Fibroblast of skin of left quadriceps (primary cell): ENCODE measurements at regions not wholly inside any gene's neighbourhood (a gene's known extent, or its start where the extent isn't known, plus 50 kb on each side); places are given as distances from the start of the nearest gene placed in this dataset.

ENCODE experiments used
- DNase-seq, 2 experiments: peaks; one replicate each; pipeline ENCODE4 v3.0.0-alpha.2; 2013; ENCODE audit warnings: low read depth in 2 of 2

- DNase-seq = no peak
Measured at GRCh38 chr14:96638041-96638855, 136.1 kb downstream of the PAPOLA start.

- DNase-seq = no peak
Measured at GRCh38 chr14:96639550-96639949, 137.4 kb downstream of the PAPOLA start.

DNA sequence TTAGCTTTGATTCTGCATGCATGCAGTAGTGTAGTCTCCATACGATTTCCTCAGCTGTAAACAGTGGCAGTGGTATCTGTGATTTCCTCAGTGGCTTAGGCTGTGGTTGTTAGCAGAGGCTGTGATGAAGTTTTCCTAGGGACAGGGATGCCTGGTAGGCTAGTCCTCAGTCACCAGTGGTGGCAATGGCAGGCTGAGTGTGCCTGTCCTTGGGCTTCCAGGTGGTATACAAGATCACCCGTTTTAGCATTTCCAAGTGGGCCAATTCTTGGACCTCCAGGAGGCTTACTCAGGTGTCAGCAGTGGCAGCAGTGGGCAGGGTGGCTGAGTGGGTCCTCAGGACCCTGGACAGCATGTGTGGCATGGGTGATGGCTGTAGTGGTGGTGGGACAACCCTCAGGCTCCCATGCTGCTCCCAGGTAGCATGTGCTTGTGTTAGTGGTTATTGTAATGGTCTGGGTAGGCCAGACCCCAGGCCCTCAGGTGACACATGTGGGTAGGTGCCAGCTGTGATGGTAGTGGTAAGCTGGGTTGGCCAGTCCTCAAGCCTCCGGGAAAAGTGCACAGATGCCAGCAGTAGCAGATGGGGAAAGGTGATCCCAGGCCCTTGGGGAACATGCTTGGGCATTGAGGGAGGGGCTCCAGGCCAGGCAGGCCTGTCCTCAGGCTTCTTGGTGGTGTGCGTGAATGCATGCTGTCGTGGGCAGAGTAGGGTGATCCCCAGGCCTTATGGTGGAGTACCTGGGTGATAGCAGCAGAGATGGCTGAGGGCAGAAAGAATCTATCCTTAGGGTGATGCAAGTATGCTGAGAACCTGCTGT lies 146.5 kb downstream of the PAPOLA start:
- DNase-seq = no peak

- DNase-seq = no peak
Measured at GRCh38 chr14:96649327-96649601, 147.1 kb downstream of the PAPOLA start.

- DNase-seq = no peak
Measured at GRCh38 chr14:96653597-96653996, 143.6 kb upstream of the VRK1 start.

GRCh38 chr14:96658611-96659010 lies 138.6 kb upstream of the VRK1 start:
- no peak for DNase-seq

- no peak for DNase-seq
Measured at GRCh38 chr14:96660123-96660522, 137.1 kb upstream of the VRK1 start.

DNA sequence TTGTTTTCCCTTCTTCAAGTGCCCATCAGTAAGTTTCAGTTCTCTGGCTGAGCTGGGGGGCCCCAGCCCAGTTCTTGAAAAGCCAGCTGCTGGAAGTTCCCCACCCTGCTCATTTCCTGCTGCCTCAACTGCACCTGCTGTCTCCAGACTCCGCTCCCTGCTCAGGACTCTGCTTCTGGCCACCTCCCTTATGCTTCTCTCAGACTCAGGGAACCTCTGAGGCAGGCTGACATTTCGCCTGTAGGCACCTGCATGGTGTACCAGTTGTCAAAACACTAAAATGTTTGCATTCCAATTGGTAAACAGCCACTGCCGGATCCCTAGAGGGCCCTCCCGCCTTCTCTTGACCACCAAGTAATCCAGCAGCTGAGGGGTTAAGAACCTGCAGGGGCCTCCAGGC lies 136.5 kb upstream of the VRK1 start:
- no peak for DNase-seq

DNA sequence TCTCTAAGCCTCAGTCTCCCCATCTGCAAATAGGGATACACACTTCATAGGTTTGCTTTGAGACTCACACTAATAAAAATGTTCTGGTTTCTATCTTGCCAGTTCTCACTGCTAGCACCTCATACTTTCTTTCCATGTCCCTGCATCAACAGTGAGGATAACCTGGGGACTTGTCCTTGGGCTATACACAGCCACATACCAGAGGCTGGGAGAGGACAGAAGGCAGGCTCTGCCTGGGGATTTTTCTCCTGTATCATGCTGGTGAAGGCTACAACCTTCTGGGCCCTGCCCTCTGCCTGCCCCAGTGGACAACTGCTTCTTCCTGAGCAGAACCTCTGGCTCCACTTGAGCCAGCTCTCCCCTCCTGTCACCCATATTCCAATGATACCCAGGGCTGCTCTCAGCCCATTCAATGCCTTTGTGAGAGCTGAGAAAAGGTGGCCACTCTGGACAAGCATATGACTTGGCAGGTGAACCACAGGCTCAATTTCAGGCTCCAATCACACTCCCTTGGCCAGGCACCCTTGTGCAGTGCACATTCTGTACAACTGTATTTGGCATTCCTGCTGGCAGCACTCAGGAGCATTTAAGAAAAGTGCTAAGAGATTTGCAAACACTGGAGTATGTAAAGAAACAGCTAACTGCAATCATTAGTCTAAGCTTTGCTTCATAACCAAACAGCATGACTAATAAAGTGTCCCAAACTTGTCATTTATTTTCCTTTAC lies 135.8 kb upstream of the VRK1 start:
- no peak for DNase-seq

GRCh38 chr14:96662116-96662970 lies 134.8 kb upstream of the VRK1 start:
- DNase-seq = no peak

DNA sequence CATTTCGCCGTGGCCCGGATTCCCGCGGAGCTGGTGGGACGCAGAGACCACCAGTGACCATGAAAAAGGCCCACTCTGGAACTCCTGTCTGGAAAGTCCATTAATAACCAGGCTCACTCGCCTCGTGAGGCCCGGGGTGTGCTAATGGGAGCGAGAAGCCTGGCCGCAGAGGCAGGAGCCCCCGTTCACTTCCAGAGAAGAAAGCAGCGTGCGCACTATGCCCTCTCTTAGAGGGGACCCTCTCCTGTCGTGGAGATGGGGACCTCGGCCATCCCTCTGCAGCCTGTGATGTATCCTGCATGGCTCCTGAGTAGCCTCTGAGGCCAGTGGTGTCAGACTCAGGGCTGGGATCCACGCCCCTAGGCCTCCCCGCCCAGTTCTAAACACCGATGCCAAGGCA lies 134.1 kb upstream of the VRK1 start:
- DNase-seq = no peak

GRCh38 chr14:96663491-96664067 lies 133.6 kb upstream of the VRK1 start:
- DNase-seq = no peak

DNA sequence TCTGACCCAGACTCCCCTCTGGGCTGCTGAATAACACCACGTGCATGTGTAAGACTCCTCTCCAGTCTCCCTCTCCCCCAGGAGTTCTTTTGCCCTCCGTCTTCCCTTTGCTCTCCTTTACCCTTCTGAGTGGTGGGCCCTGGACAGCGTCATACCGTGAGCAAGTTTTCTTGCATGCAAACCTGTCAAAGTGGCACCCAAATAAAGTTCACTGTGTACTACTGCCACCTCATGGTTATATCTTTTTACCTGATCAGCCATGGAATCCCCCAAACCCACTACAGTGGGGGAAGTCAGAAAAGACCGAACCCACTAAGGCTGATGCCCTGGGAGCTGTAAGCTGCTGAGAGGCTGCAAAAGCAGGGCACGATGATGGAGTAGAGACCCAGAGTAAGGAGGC lies 131.1 kb upstream of the VRK1 start:
- no peak for DNase-seq

DNA sequence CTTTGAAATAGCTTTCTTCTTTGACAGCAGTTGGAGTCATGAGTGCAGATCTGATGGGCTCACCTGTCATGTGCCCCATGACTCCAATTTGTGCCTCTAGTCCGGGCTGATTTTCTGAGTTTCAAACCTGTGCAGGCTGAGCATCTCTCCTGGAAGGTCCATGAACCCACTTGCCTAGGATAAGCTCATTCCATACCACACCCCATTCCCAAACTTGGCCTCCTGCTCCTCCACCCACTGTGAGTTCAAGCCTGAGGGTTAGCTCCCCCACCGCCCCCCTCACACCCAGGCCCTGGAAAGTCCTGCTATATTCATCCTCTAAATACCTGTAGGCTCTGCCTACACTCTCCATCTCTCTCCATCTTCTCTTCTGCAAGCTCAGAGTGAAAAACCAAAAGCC lies 126.8 kb upstream of the VRK1 start:
- DNase-seq = no peak

GRCh38 chr14:96671218-96671617 lies 126.0 kb upstream of the VRK1 start:
- DNase-seq = no peak

- DNase-seq = no peak
Measured at GRCh38 chr14:96673706-96674105, 123.5 kb upstream of the VRK1 start.

DNA sequence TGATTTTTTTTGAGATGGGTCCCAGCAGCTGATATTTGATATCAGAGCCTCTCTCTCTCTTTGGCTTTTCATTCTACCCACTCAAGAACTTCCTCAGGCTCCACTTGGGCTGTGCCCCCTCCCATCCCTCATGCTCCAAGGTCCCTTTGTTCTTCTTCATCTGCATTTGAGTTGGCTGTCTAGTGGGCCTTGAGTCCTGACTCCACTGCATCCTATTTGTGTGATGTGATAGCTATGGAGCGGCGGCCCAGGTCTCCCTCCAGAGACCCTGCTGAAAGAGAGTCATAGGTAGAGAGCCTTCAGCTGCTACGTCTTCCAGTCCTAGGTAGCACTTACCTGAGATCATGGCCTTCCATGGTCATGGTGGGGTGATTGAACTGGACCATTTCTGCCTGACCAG lies 123.1 kb upstream of the VRK1 start:
- no peak for DNase-seq

GRCh38 chr14:96676166-96676565 lies 121.0 kb upstream of the VRK1 start:
- DNase-seq = no peak

DNA sequence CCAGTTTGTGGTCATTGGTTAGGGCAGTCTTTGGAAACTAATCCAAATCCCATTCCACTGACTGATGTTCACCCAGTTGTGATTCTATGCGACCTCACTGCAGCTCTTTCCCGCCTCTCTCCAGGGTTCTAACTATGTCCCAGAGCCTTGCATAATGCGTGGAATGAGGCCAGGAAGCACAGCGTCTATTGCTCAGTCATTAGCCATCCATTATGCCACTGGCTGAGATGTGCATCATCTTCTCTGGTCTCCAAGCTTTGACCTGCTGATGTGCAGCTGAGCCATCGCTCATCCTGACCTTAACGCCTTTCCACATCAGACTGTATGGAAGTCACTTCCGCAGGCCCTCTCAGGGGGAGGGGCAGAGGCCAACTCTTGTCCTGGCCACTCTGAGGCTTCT lies 115.4 kb upstream of the VRK1 start:
- DNase-seq = no peak

DNA sequence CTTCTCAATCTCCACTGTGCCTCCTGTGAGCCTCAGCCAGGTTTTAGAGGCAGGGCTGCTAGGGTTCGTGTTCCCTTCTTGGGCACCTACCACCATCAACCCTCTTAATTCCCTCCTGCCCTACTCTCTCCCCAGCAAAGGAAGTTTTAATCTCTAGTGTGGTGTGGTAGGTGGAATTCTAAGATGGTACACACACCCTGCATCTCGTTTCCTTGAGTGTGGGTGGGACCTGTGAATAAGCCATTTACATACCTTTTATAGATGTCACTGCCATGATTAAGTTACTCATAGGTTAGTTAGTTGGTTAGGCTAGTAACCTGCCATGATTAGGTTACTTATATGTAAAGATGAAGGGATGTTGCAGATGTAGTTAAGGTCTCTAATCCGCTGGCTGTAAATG lies 114.8 kb upstream of the VRK1 start:
- no peak for DNase-seq

GRCh38 chr14:96683562-96684289 lies 113.5 kb upstream of the VRK1 start:
- no peak for DNase-seq
